Putamen (tissue), 1 donor: ENCODE measurements at regions not wholly inside any gene's neighbourhood (a gene's known extent, or its start where the extent isn't known, plus 50 kb on each side); places are given as distances from the start of the nearest gene placed in this dataset.
A peak's percentile ranks its signal among the peaks of the same experiment; 100 is the strongest.

Source experiments
- DNase-seq: peaks from one replicate; pipeline ENCODE4 v3.0.0-alpha.2; 2016; ENCODE audit warnings: low spot score

- peak; percentile 82 for DNase-seq
Measured at GRCh38 chr14:65224799-65225198, 122.5 kb upstream of the MAX start.

GRCh38 chr14:65225299-65226159 is 123.2 kb upstream of the MAX start:
- no peak for DNase-seq

- DNase-seq, result no peak
Measured at GRCh38 chr14:65226824-65227604, 124.7 kb upstream of the MAX start.

- DNase-seq, result no peak
Measured at GRCh38 chr14:65228436-65228835, 126.1 kb upstream of the MAX start.

GRCh38 chr14:65228956-65229747 is 126.8 kb upstream of the MAX start:
- DNase-seq, result no peak

- DNase-seq, result peak; percentile 93
Measured at GRCh38 chr14:65229748-65230728, 127.7 kb upstream of the MAX start.

- no peak for DNase-seq
Measured at GRCh38 chr14:65231286-65231980, 129.1 kb upstream of the MAX start.

GRCh38 chr14:65234752-65235361 is 132.5 kb upstream of the MAX start:
- DNase-seq, result no peak

GRCh38 chr14:65237023-65237814 is 134.9 kb upstream of the MAX start:
- DNase-seq, result no peak

- DNase-seq, result no peak
Measured at GRCh38 chr14:65237941-65238340, 135.6 kb upstream of the MAX start.

GRCh38 chr14:65238456-65238855 is 136.1 kb upstream of the MAX start:
- DNase-seq, result no peak

GRCh38 chr14:65239143-65239937 is 137.0 kb upstream of the MAX start:
- no peak for DNase-seq

GRCh38 chr14:65239938-65240296 is 137.6 kb upstream of the MAX start:
- DNase-seq, result peak; percentile 88

GRCh38 chr14:65241125-65241752 is 138.9 kb upstream of the MAX start:
- no peak for DNase-seq

GRCh38 chr14:65242732-65243134 is 140.4 kb upstream of the MAX start:
- DNase-seq, result no peak

- no peak for DNase-seq
Measured at GRCh38 chr14:65243766-65244442, 141.6 kb upstream of the MAX start.

GRCh38 chr14:65249471-65250161 is 147.3 kb upstream of the MAX start:
- no peak for DNase-seq
